CD4-positive, alpha-beta T cell (primary cell): ENCODE measurements at regions not wholly inside any gene's neighbourhood (a gene's known extent, or its start where the extent isn't known, plus 50 kb on each side); places are given as distances from the start of the nearest gene placed in this dataset.

Experiments used
- ATAC-seq: fragments of 200-7000 bp; cut with Tn5 transposase; one replicate; pipeline ENCODE4 v1.10.0; 2022; ENCODE audit warnings: mild to moderate bottlenecking; ENCODE audit not compliant: poor library complexity
- CTCF ChIA-PET: fragments of 350-600 bp; sonication (Branson Sonifier 250); formaldehyde crosslinking; loops from one replicate; lab custom pipeline; 2021; ENCODE audit warnings: antibody characterized with exemption, inconsistent platforms; lab: Charles Lee
- POLR2A ChIA-PET: fragments of 350-600 bp; sonication (Branson Sonifier 250); formaldehyde crosslinking; loops from one replicate; lab custom pipeline; 2021; ENCODE audit warnings: antibody characterized with exemption, inconsistent platforms; lab: Charles Lee
- DNase-seq, 14 experiments: peaks; one replicate each; pipeline ENCODE4 v3.0.0-alpha.2; 2013 to 2020; ENCODE audit warnings: mixed read lengths in 2 of 14
- H3K27ac ChIP-seq, 2 donors: one replicate each; pipeline versions ENCODE4 v1.5.1 to v1.7.0; 2013; ENCODE audit warnings: low read length in 2 of 2, low read depth in 1 of 2, mild to moderate bottlenecking in 1 of 2
- H3K27me3 ChIP-seq, 2 experiments: 1 replicate in 1 of 2; 2 replicates in 1 of 2; pipeline versions ENCODE4 v1.6.1 to v1.7.0; 2013; ENCODE audit warnings: low read length in 2 of 2, control low read depth in 1 of 2, mild to moderate bottlenecking in 1 of 2, moderate library complexity in 1 of 2; ENCODE audit not compliant: insufficient read depth in 2 of 2, control insufficient read depth in 1 of 2
- H3K36me3 ChIP-seq: one replicate; pipeline ENCODE4 v1.6.1; 2013; ENCODE audit warnings: low read length, control low read depth; ENCODE audit not compliant: insufficient read depth
- H3K4me1 ChIP-seq: one replicate; pipeline ENCODE4 v1.6.1; 2013; ENCODE audit warnings: low read length, control low read depth; ENCODE audit not compliant: insufficient read depth
- H3K4me3 ChIP-seq: one replicate; pipeline ENCODE4 v1.5.1; 2013; ENCODE audit warnings: mild to moderate bottlenecking, low read length, moderate library complexity
- H3K9me3 ChIP-seq, 2 experiments: 1 replicate in 1 of 2; 2 replicates in 1 of 2; pipeline versions ENCODE4 v1.6.1 to v1.7.0; 2013; ENCODE audit warnings: low read length in 2 of 2, mild to moderate bottlenecking in 2 of 2, control low read depth in 1 of 2, moderate library complexity in 1 of 2; ENCODE audit not compliant: control insufficient read depth in 1 of 2, insufficient read depth in 1 of 2
- H3K27ac Mint-ChIP-seq: one replicate; pipeline ENCODE4 v1.8.0; 2020; ENCODE audit warnings: mixed read lengths
- H3K27me3 Mint-ChIP-seq: one replicate; pipeline ENCODE4 v1.8.0; 2021; ENCODE audit warnings: mixed read lengths
- H3K36me3 Mint-ChIP-seq: one replicate; pipeline ENCODE4 v1.8.0; 2021; ENCODE audit warnings: low read depth, mixed read lengths
- H3K4me1 Mint-ChIP-seq: one replicate; pipeline ENCODE4 v1.8.0; 2021; ENCODE audit warnings: low read depth, mixed read lengths
- H3K4me3 Mint-ChIP-seq: one replicate; pipeline ENCODE4 v1.8.0; 2020; ENCODE audit warnings: mild to moderate bottlenecking, mixed read lengths
- H3K9me3 Mint-ChIP-seq: one replicate; pipeline ENCODE4 v1.8.0; 2020; ENCODE audit warnings: mixed read lengths
- intact Hi-C, 2 experiments: fragments of 100-400 bp; cut with DNase I in 1 of 2; cut with micrococcal nuclease in 1 of 2; formaldehyde crosslinking; loops; one replicate each; pipeline versions ENCODE4 v1.15.1 to v1.9.0; 2023 to 2025; cut with DNase I, micrococcal nuclease
- TF ChIP-seq, protein P1 (sequence below): fragments of 200-600 bp; IDR thresholded peaks from one replicate; pipeline ENCODE4 v1.8.0; 2022; ENCODE audit warnings: antibody characterized with exemption, mild to moderate bottlenecking

DNA sequence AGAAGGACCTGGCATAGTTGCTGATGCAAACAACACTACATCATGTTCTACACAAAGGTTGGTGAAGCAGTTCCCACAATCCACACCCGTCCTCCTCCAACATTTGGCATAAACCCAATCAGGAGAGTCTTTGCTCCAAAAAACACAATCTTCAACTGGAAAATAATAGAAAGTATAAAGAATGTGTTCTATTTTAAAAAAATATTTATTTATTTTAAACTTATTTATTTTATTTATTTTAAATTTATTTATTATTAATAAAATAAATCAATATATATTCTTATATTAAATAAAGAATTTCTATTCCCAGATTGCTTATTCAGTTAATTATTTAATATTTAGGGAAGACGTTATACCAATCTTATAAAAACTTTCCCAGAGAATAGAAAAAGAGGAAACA is 1753.7 kb upstream of the AGA start:
- Histone ChIP-seq H3K27me3 (no peaks in the 10 kb centered on the region), H3K36me3 (no peaks in the 10 kb centered on the region), H3K4me1 (no peaks in the 10 kb centered on the region), H3K4me3 (no peak overlapping the region), H3K9me3 (no peaks in the 10 kb centered on the region), H3K27ac (no peak overlapping the region)
- H3K27me3 Mint-ChIP-seq = no peaks in the 10 kb centered on the region
- intact Hi-C loops = no loop called here
- DNase-seq (no peak), ATAC-seq (no peak)
- no peaks in the 10 kb centered on the region for H3K4me1 Mint-ChIP-seq
- TF ChIP-seq, protein P1, sequence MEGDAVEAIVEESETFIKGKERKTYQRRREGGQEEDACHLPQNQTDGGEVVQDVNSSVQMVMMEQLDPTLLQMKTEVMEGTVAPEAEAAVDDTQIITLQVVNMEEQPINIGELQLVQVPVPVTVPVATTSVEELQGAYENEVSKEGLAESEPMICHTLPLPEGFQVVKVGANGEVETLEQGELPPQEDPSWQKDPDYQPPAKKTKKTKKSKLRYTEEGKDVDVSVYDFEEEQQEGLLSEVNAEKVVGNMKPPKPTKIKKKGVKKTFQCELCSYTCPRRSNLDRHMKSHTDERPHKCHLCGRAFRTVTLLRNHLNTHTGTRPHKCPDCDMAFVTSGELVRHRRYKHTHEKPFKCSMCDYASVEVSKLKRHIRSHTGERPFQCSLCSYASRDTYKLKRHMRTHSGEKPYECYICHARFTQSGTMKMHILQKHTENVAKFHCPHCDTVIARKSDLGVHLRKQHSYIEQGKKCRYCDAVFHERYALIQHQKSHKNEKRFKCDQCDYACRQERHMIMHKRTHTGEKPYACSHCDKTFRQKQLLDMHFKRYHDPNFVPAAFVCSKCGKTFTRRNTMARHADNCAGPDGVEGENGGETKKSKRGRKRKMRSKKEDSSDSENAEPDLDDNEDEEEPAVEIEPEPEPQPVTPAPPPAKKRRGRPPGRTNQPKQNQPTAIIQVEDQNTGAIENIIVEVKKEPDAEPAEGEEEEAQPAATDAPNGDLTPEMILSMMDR = no peak
- no peaks in the 10 kb centered on the region for H3K36me3 Mint-ChIP-seq
- H3K4me3 Mint-ChIP-seq = no peak overlapping the region
- POLR2A ChIA-PET = no interaction called here
- CTCF ChIA-PET = no interaction called here
- no peaks in the 10 kb centered on the region for H3K9me3 Mint-ChIP-seq
- H3K27ac Mint-ChIP-seq = no peak overlapping the region

DNA sequence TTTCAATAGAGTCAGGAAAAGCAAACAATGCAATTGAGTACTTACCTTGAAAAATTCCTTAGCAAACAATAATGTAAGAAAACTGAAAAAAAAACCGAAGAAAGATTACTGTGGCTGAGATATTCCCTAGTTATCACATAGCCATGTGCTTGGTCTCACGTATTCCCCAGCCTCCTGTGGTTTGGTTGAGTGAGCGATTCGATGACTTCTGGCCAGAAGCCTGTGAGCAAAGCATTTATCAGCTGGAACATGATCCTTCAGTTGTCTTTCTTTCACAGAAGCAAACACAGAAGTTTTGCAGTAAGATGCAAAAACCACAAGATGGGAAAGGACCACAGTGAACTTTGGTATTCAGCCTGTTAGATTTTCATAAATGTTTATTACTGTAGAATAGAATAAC is 1754.3 kb upstream of the AGA start:
- Mint-ChIP-seq H3K36me3 (no peaks in the 10 kb centered on the region), H3K27ac (no peak overlapping the region), H3K4me1 (no peaks in the 10 kb centered on the region), H3K27me3 (no peaks in the 10 kb centered on the region), H3K9me3 (no peaks in the 10 kb centered on the region), H3K4me3 (no peak overlapping the region)
- ChIA-PET CTCF (no interaction called here), POLR2A (no interaction called here)
- DNase-seq = no peak
- no peaks in the 10 kb centered on the region for H3K9me3 ChIP-seq
- no peaks in the 10 kb centered on the region for H3K27me3 ChIP-seq
- H3K4me3 ChIP-seq = no peak overlapping the region
- H3K36me3 ChIP-seq = no peaks in the 10 kb centered on the region
- intact Hi-C loops = no loop called here
- H3K4me1 ChIP-seq = no peaks in the 10 kb centered on the region
- TF ChIP-seq, protein P1 = no peak
- ATAC-seq = no peak
- H3K27ac ChIP-seq = no peak overlapping the region

DNA sequence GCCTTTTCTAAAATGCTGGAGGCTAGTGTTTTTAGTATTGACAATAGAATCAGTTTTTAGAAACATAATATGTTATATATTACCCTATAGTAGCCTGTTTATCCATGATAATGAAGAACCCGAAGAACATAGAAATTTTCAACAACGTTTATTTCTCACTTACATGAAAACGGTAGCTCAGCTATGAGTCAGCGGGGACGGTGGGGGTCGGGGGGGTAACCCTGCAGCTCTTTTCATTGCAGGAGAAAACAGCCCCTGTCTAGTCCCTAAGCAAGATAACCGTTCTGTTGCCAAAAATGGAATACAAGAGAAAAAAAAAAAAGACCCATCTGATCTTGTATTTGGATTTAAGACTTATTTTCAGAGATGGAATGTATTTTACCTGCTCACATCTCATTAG is 1758.4 kb upstream of the AGA start:
- H3K27me3 Mint-ChIP-seq = no peaks in the 10 kb centered on the region
- intact Hi-C loops = no loop called here
- no peaks in the 10 kb centered on the region for H3K4me1 Mint-ChIP-seq
- Histone ChIP-seq H3K27ac (no peak overlapping the region), H3K27me3 (no peaks in the 10 kb centered on the region), H3K4me1 (no peaks in the 10 kb centered on the region), H3K9me3 (no peaks in the 10 kb centered on the region), H3K36me3 (no peaks in the 10 kb centered on the region), H3K4me3 (no peak overlapping the region)
- POLR2A ChIA-PET = no interaction called here
- no peak overlapping the region for H3K4me3 Mint-ChIP-seq
- H3K36me3 Mint-ChIP-seq = no peaks in the 10 kb centered on the region
- H3K27ac Mint-ChIP-seq = no peak overlapping the region
- no peak for ATAC-seq
- TF ChIP-seq, protein P1 = no peak
- DNase-seq = no peak
- CTCF ChIA-PET = no interaction called here
- H3K9me3 Mint-ChIP-seq = no peaks in the 10 kb centered on the region
